Activated T-cell treated with anti-CD3 and anti-CD28 coated beads for 1 hour (primary cell): ENCODE measurements at regions not wholly inside any gene's neighbourhood (a gene's known extent, or its start where the extent isn't known, plus 50 kb on each side); places are given as distances from the start of the nearest gene placed in this dataset.

Experiments
- DNase-seq: peaks from one replicate; pipeline ENCODE4 v3.0.0-alpha.2; 2020; ENCODE audit warnings: low read depth

- no peak for DNase-seq
Observed at GRCh38 chr13:48181482-48182145, 51.4 kb upstream of the ITM2B start.

- no peak for DNase-seq
Observed at GRCh38 chr13:48178126-48178525, 54.9 kb upstream of the ITM2B start.

- no peak for DNase-seq
Observed at GRCh38 chr13:48176781-48177180, 56.2 kb upstream of the ITM2B start.

- DNase-seq = no peak
Observed at GRCh38 chr13:48175185-48175584, 57.8 kb upstream of the ITM2B start.

GRCh38 chr13:48167866-48168265, 65.1 kb upstream of the ITM2B start:
- DNase-seq = no peak

GRCh38 chr13:48165727-48166126, 67.3 kb upstream of the ITM2B start:
- no peak for DNase-seq

- DNase-seq = no peak
Observed at GRCh38 chr13:48165063-48165462, 67.9 kb upstream of the ITM2B start.

GRCh38 chr13:48163061-48163460, 68.2 kb upstream of the MED4 start:
- DNase-seq = no peak

- DNase-seq = no peak
Observed at GRCh38 chr13:48162217-48162616, 67.3 kb upstream of the MED4 start.

- no peak for DNase-seq
Observed at GRCh38 chr13:48161530-48162179, 66.8 kb upstream of the MED4 start.

- no peak for DNase-seq
Observed at GRCh38 chr13:48160606-48161278, 65.8 kb upstream of the MED4 start.

- DNase-seq = no peak
Observed at GRCh38 chr13:48159826-48160225, 64.9 kb upstream of the MED4 start.

- DNase-seq = no peak
Observed at GRCh38 chr13:48159401-48159800, 64.5 kb upstream of the MED4 start.

- no peak for DNase-seq
Observed at GRCh38 chr13:48158915-48159314, 64.0 kb upstream of the MED4 start.

GRCh38 chr13:48158290-48158689, 63.4 kb upstream of the MED4 start:
- no peak for DNase-seq

- DNase-seq = peak; percentile 67
Observed at GRCh38 chr13:48156466-48156865, 61.6 kb upstream of the MED4 start.

- DNase-seq = no peak
Observed at GRCh38 chr13:48155848-48156247, 60.9 kb upstream of the MED4 start.

GRCh38 chr13:48154671-48155070, 59.8 kb upstream of the MED4 start:
- DNase-seq = no peak

GRCh38 chr13:48153186-48153585, 58.3 kb upstream of the MED4 start:
- no peak for DNase-seq

GRCh38 chr13:48151363-48152161, 56.7 kb upstream of the MED4 start:
- no peak for DNase-seq

- no peak for DNase-seq
Observed at GRCh38 chr13:48148454-48148853, 53.5 kb upstream of the MED4 start.

GRCh38 chr13:48146636-48147035, 51.7 kb upstream of the MED4 start:
- DNase-seq = no peak

- no peak for DNase-seq
Observed at GRCh38 chr13:48146122-48146521, 51.2 kb upstream of the MED4 start.
